ENCODE measurements at regions not wholly inside any gene's neighbourhood (a gene's known extent, or its start where the extent isn't known, plus 50 kb on each side); places are given as distances from the start of the nearest gene placed in this dataset.

GRCh38 chr10:30765616-30766015 lies 136.1 kb upstream of the LYZL2 start:
- Histone ChIP-seq H2BK5ac (ENCODE audit: insufficient read length, low read length) (no peak overlapping the region), H4K8ac (replicated peaks; ENCODE audit: insufficient read length, low read depth, low read length) (no peak overlapping the region), H3K27me3 (ENCODE audit: insufficient read depth, low read length) (no peaks in the 10 kb centered on the region), H3K9me3 (ENCODE audit: control insufficient read depth, low read depth, low read length) (peaks cover 9% of the 10 kb centered on the region), H2BK15ac (ENCODE audit: low read depth, low read length) (no peak overlapping the region), H3K4me2 (ENCODE audit: insufficient read depth, insufficient read length, low read length) (no peak overlapping the region), H3K9ac (ENCODE audit: extremely low read depth, insufficient read length, low read length) (no peak overlapping the region), H3K79me1 (ENCODE audit: insufficient read depth, low read depth, low read length, poor library complexity, severe bottlenecking) (no peaks in the 10 kb centered on the region), H4K91ac (ENCODE audit: insufficient read length, low read depth, low read length) (no peak overlapping the region), H3K23ac (ENCODE audit: insufficient read length, low read depth, low read length) (no peak overlapping the region), H3K27ac (ENCODE audit: insufficient read length, low read depth, low read length) (no peak overlapping the region), H2BK20ac (ENCODE audit: low read depth, low read length, poor library complexity, severe bottlenecking) (no peak overlapping the region), H3K79me2 (ENCODE audit: insufficient read depth, low read length) (no peaks in the 10 kb centered on the region), H3K4ac (ENCODE audit: low read depth, low read length) (no peak overlapping the region), H3K56ac (ENCODE audit: insufficient read length, low read depth, low read length) (no peak overlapping the region), H3K4me1 (ENCODE audit: insufficient read depth, low read length) (no peaks in the 10 kb centered on the region), H2BK12ac (ENCODE audit: insufficient read length, low read depth, low read length) (no peak overlapping the region), H4K20me1 (ENCODE audit: control insufficient read depth, insufficient read depth, insufficient read length) (no peaks in the 10 kb centered on the region), H2AFZ (ENCODE audit: low read length) (no peak overlapping the region), H3K18ac (ENCODE audit: insufficient read length, low read depth, low read length) (no peak overlapping the region), H2AK5ac (ENCODE audit: insufficient read length, low read length) (no peak overlapping the region), H3K23me2 (ENCODE audit: insufficient read length, low read depth, low read length, poor library complexity, severe bottlenecking) (no peaks in the 10 kb centered on the region), H4K5ac (ENCODE audit: insufficient read length, low read depth, low read length) (no peak overlapping the region), H3T11ph (ENCODE audit: low read length) (no peak overlapping the region), H3K14ac (ENCODE audit: insufficient read depth, low read length) (peak overlapping the region; percentile 21; the same call in 1 of the 2 replicates), H2BK120ac (ENCODE audit: low read depth, low read length, poor library complexity, severe bottlenecking) (no peak overlapping the region)
- peaks cover 36 to 38% of the 10 kb centered on the region in 2 experiments for H3K9me3 Mint-ChIP-seq
- H3K27me3 Mint-ChIP-seq (ENCODE audit: low read depth) = peaks cover 4% of the 10 kb centered on the region
- H3K4me3 Mint-ChIP-seq = no peak overlapping the region
- H3K4me1 Mint-ChIP-seq = no peaks in the 10 kb centered on the region
- WGBS (ENCODE audit: extremely low coverage, insufficient read length, low lambda C conversion rate) = no CpG with 5 or more reads among the region's 8 CpGs
- H3K36me3 Mint-ChIP-seq (ENCODE audit: insufficient read depth in 1 of 3, low read depth in 3 of 3) = peaks cover 3 to 29% (median 8%) of the 10 kb centered on the region in 3 experiments; a peak in 6 of 7 replicates
- peak overlapping the region in 1 of 3 experiments; percentile 34; a peak in 3 of 7 replicates for H3K27ac Mint-ChIP-seq
- TF ChIP-seq CTCF (conservative IDR thresholded peaks at IDR 0.05) = no peak
- DNase-seq = no peak

All from H9 (cell line).